Fibroblast of pulmonary artery (primary cell): ENCODE measurements at regions not wholly inside any gene's neighbourhood (a gene's known extent, or its start where the extent isn't known, plus 50 kb on each side); places are given as distances from the start of the nearest gene placed in this dataset.
"Not testable (repeated sequence)": the region's sequence is repeated elsewhere in the genome, so short reads cannot be mapped to it uniquely, and the experiment has no call there.

ENCODE experiments used
- DNase-seq: peaks from one replicate; pipeline ENCODE4 v3.0.0-alpha.2; 2010; ENCODE audit warnings: low read depth
- H3K4me3 ChIP-seq: replicated peaks from 2 replicates; pipeline ENCODE4 v1.5.1; 2011; ENCODE audit warnings: low read depth, mild to moderate bottlenecking, control low read depth, low read length, moderate library complexity
- TF ChIP-seq, protein P1 (sequence below): IDR thresholded peaks from 2 replicates; pipeline ENCODE4 v1.5.1; 2011; ENCODE audit warnings: mild to moderate bottlenecking, control low read depth, low read length, inconsistent platforms; ENCODE audit errors: missing control alignments

GRCh38 chr11:92050305-92050704 is 174.3 kb upstream of the FAT3 start:
- DNase-seq = no peak
- no peak overlapping the region for H3K4me3 ChIP-seq
- TF ChIP-seq, protein P1, sequence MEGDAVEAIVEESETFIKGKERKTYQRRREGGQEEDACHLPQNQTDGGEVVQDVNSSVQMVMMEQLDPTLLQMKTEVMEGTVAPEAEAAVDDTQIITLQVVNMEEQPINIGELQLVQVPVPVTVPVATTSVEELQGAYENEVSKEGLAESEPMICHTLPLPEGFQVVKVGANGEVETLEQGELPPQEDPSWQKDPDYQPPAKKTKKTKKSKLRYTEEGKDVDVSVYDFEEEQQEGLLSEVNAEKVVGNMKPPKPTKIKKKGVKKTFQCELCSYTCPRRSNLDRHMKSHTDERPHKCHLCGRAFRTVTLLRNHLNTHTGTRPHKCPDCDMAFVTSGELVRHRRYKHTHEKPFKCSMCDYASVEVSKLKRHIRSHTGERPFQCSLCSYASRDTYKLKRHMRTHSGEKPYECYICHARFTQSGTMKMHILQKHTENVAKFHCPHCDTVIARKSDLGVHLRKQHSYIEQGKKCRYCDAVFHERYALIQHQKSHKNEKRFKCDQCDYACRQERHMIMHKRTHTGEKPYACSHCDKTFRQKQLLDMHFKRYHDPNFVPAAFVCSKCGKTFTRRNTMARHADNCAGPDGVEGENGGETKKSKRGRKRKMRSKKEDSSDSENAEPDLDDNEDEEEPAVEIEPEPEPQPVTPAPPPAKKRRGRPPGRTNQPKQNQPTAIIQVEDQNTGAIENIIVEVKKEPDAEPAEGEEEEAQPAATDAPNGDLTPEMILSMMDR = no peak

- no peak for DNase-seq
- TF ChIP-seq, protein P1 = no peak
- no peak overlapping the region for H3K4me3 ChIP-seq
These were observed 176.2 kb upstream of the FAT3 start for GRCh38 chr11:92048415-92048814.

- no peak for DNase-seq
- TF ChIP-seq, protein P1 = no peak
- H3K4me3 ChIP-seq = no peak overlapping the region
These were observed 178.5 kb upstream of the FAT3 start for GRCh38 chr11:92046103-92046502.

DNA sequence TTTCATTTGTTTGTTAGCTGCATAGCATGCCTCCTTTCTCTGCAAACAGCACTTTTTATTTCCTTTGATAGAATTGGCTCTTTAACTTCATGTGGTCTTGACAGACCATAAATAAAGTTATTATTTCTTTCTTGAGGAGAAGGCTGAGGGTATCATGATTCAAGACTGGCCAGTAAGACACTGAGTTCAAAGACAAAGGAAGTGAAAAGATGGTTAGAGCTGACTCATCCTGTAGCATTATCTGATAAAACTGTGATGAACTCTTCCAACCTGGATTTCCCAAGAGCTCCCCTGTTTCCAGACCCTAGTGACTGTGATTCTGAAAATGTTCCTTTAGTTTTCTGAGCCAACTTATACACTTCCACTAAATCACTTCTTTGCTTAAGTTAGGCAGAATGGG is 179.3 kb upstream of the FAT3 start:
- no peak overlapping the region for H3K4me3 ChIP-seq
- no peak for DNase-seq
- TF ChIP-seq, protein P1 = no peak

- DNase-seq = no peak
- TF ChIP-seq, protein P1 = no peak
- no peak overlapping the region for H3K4me3 ChIP-seq
These were observed 189.1 kb upstream of the FAT3 start for GRCh38 chr11:92035488-92035887.

- not testable (repeated sequence) for H3K4me3 ChIP-seq, DNase-seq
These were observed 197.5 kb upstream of the FAT3 start for GRCh38 chr11:92027136-92027535.

DNA sequence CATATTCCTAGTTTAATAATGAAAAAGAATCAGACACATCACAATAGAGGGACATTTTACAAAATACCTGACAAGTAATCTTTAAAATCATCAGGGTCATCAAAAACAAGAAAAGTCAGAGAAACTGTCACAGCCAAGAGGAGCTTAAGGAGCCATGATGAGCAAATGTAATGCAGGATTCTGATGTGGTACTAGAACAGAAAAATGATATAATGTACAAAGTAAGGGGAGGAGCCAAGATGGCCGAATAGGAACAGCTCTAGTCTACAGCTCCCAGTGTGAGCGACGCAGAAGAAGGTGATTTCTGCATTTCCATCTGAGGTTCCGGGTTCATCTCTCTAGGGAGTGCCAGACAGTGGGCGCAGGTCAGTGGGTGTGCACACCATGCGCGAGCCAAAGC is 198.0 kb upstream of the FAT3 start:
- TF ChIP-seq, protein P1 = no peak
- no peak for DNase-seq
- no peak overlapping the region for H3K4me3 ChIP-seq

DNA sequence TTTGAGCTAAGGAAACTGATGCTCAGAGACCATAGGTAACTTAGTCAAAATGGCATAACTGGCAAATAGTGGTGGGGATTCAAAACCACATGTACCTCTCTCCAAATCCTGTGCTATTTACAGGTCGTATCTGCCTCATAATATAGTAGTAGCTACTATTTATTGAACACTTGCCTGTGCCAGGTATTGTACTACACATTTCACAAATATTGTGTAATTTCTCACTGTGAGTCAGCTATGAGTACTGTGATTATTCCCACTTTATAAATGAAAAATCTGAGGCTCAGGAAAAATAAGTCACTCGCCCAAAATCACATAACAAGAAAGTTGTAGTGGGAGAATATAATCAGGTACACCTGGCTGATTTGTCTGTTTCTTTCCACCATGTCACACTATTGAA is 199.8 kb upstream of the FAT3 start:
- no peak for DNase-seq
- no peak overlapping the region for H3K4me3 ChIP-seq
- TF ChIP-seq, protein P1 = no peak
